Ureter (tissue), 1 donor: ENCODE measurements at regions not wholly inside any gene's neighbourhood (a gene's known extent, or its start where the extent isn't known, plus 50 kb on each side); places are given as distances from the start of the nearest gene placed in this dataset.

ENCODE experiments used
- DNase-seq: peaks from one replicate; pipeline ENCODE4 v3.0.0-alpha.2; 2020; ENCODE audit warnings: low spot score
- donor health status: DM: yes; HTN: yes; CAD: no.

- no peak for DNase-seq
Measured at GRCh38 chr5:160956051-160956450, 104.0 kb upstream of the ATP10B start.

GRCh38 chr5:160950311-160950710, 98.3 kb upstream of the ATP10B start:
- no peak for DNase-seq

- no peak for DNase-seq
Measured at GRCh38 chr5:160940725-160941124, 88.7 kb upstream of the ATP10B start.

- DNase-seq: no peak
Measured at GRCh38 chr5:160938532-160938931, 86.5 kb upstream of the ATP10B start.

GRCh38 chr5:160937570-160937969, 85.6 kb upstream of the ATP10B start:
- no peak for DNase-seq

GRCh38 chr5:160935776-160936175, 83.8 kb upstream of the ATP10B start:
- DNase-seq: no peak

- no peak for DNase-seq
Measured at GRCh38 chr5:160931283-160931682, 79.3 kb upstream of the ATP10B start.

- DNase-seq: no peak
Measured at GRCh38 chr5:160930406-160930805, 78.4 kb upstream of the ATP10B start.

GRCh38 chr5:160929906-160930305, 77.9 kb upstream of the ATP10B start:
- no peak for DNase-seq

- peak; percentile 54 for DNase-seq
Measured at GRCh38 chr5:160929360-160929759, 77.3 kb upstream of the ATP10B start.

GRCh38 chr5:160926428-160926827, 74.4 kb upstream of the ATP10B start:
- no peak for DNase-seq

GRCh38 chr5:160925281-160925680, 73.3 kb upstream of the ATP10B start:
- no peak for DNase-seq

GRCh38 chr5:160923936-160924710, 72.1 kb upstream of the ATP10B start:
- DNase-seq: peak; percentile 85

GRCh38 chr5:160923411-160923810, 71.4 kb upstream of the ATP10B start:
- no peak for DNase-seq

- DNase-seq: no peak
Measured at GRCh38 chr5:160922311-160922710, 70.3 kb upstream of the ATP10B start.

GRCh38 chr5:160921423-160922285, 69.6 kb upstream of the ATP10B start:
- DNase-seq: no peak

- DNase-seq: no peak
Measured at GRCh38 chr5:160919626-160920025, 67.6 kb upstream of the ATP10B start.

GRCh38 chr5:160918386-160918785, 66.4 kb upstream of the ATP10B start:
- no peak for DNase-seq

- DNase-seq: no peak
Measured at GRCh38 chr5:160906090-160906489, 54.1 kb upstream of the ATP10B start.

- DNase-seq: no peak
Measured at GRCh38 chr5:160905285-160905684, 53.3 kb upstream of the ATP10B start.

GRCh38 chr5:160904591-160904990, 52.6 kb upstream of the ATP10B start:
- DNase-seq: no peak

GRCh38 chr5:160903551-160903950, 51.5 kb upstream of the ATP10B start:
- DNase-seq: no peak

GRCh38 chr5:160903076-160903475, 51.1 kb upstream of the ATP10B start:
- no peak for DNase-seq
